ENCODE measurements at regions not wholly inside any gene's neighbourhood (a gene's known extent, or its start where the extent isn't known, plus 50 kb on each side); places are given as distances from the start of the nearest gene placed in this dataset.

GRCh38 chr10:78338717-78339116 lies 305.1 kb downstream of the RPS24 start:
- Histone ChIP-seq H3K9me3 (ENCODE audit: control insufficient read depth in 1 of 2, insufficient read depth in 1 of 2, low read depth in 1 of 2, low read length in 2 of 2) (no peaks in the 10 kb centered on the region), H3K4me3 (replicated peaks in 1 of 2; ENCODE audit: low read depth in 1 of 2, low read length in 2 of 2) (no peak overlapping the region), H4K20me1 (ENCODE audit: insufficient read depth) (no peaks in the 10 kb centered on the region), H3K36me3 (ENCODE audit: control insufficient read depth in 1 of 2, insufficient read depth in 2 of 2, low read length in 2 of 2) (no peaks in the 10 kb centered on the region), H3K4me2 (ENCODE audit: low read length) (no peak overlapping the region), H3K27ac (ENCODE audit: low read depth, low read length) (no peak overlapping the region), H2AFZ (ENCODE audit: low read depth, low read length, poor library complexity, severe bottlenecking) (no peak overlapping the region), H3K4me1 (ENCODE audit: control insufficient read depth in 1 of 2, insufficient read depth in 2 of 2, low read length in 2 of 2) (no peaks in the 10 kb centered on the region), H3K9ac (ENCODE audit: low read length) (no peak overlapping the region), H3K27me3 (ENCODE audit: insufficient read depth, low read length) (peaks cover 13% of the 10 kb centered on the region; the same call in 1 of the 2 replicates), H3K79me2 (ENCODE audit: insufficient read depth, low read length) (no peaks in the 10 kb centered on the region), H3K9me2 (ENCODE audit: insufficient read depth) (no peaks in the 10 kb centered on the region)
- intact Hi-C loops (cut with micrococcal nuclease) = no loop called here
- ChIA-PET CTCF (no interaction called here), RAD21 (ENCODE audit: low non-redundant PET in 1 of 2, low total read pairs in 2 of 2, uncharacterized antibody in 2 of 2, unreplicated experiment in 2 of 2) (no interaction called here), POLR2A (no interaction called here)
- DNase-seq (ENCODE audit: low read depth, low spot score) = no peak
- no TSS peak for BruUV-seq (replicated peaks)
- no peak for TF ChIP-seq ZNF274 (IDR thresholded peaks at IDR 0.05; ENCODE audit: low read depth, low read length)
- no peak for TF ChIP-seq JUND (IDR thresholded peaks at IDR 0.05)
- no peak for TF ChIP-seq MAX (IDR thresholded peaks at IDR 0.05)
- TF ChIP-seq SP1 (IDR thresholded peaks at IDR 0.05; ENCODE audit: low read depth) = no peak
- TF ChIP-seq RAD21 (IDR thresholded peaks at IDR 0.05; ENCODE audit: low read depth) = no peak
- no peak for TF ChIP-seq FOSL1 (IDR thresholded peaks at IDR 0.05; ENCODE audit: low read depth)
- TF ChIP-seq ZFX (IDR thresholded peaks at IDR 0.05) = no peak
- no peak for TF ChIP-seq REST (IDR thresholded peaks at IDR 0.05; ENCODE audit: low read depth)
- TF ChIP-seq EGR1 (IDR thresholded peaks at IDR 0.05; ENCODE audit: low read depth) = no peak
- no peak for TF ChIP-seq ZBTB33 (IDR thresholded peaks at IDR 0.05; ENCODE audit: extremely low read depth, insufficient replicate concordance, low read length)
- ATAC-seq = no peak

Measured in HCT116 (cell line).